Esophagus muscularis mucosa (tissue), 4 donors: ENCODE measurements at regions not wholly inside any gene's neighbourhood (a gene's known extent, or its start where the extent isn't known, plus 50 kb on each side); places are given as distances from the start of the nearest gene placed in this dataset.

Source experiments
- DNase-seq: peaks from one replicate; pipeline ENCODE4 v3.0.0-alpha.2; 2017; ENCODE audit errors: extremely low spot score
- H3K27ac ChIP-seq, 4 donors: fragments of 200-600 bp; sonication (generic); replicated peaks in 1 of 4; 1 replicate in 3 of 4; 2 replicates in 1 of 4; pipeline ENCODE4 v1.5.1; 2016 to 2019; ENCODE audit warnings: mild to moderate bottlenecking in 1 of 4
- H3K27me3 ChIP-seq, 4 donors: fragments of 200-600 bp; sonication (generic); one replicate each; pipeline versions ENCODE4 v1.5.1 to v1.6.0; 2016 to 2019
- H3K36me3 ChIP-seq, 4 donors: fragments of 200-600 bp; sonication (generic); one replicate each; pipeline ENCODE4 v1.5.1; 2016 to 2019
- H3K4me1 ChIP-seq, 4 donors: fragments of 200-600 bp; sonication (generic); one replicate each; pipeline ENCODE4 v1.5.1; 2016 to 2019
- H3K4me3 ChIP-seq, 4 donors: fragments of 200-600 bp; sonication (generic); 1 replicate in 2 of 4; 2 replicates in 2 of 4; pipeline ENCODE4 v1.5.1; 2016 to 2019; ENCODE audit warnings: mild to moderate bottlenecking in 4 of 4, moderate library complexity in 1 of 4
- H3K9me3 ChIP-seq, 4 donors: fragments of 200-600 bp; sonication (generic); 1 replicate in 3 of 4; 2 replicates in 1 of 4; pipeline ENCODE4 v1.5.1; 2016 to 2019
- EP300 ChIP-seq: sonication (generic); formaldehyde crosslinking; IDR thresholded peaks from one replicate; pipeline ENCODE4 v1.6.1; 2017; ENCODE audit warnings: antibody characterized with exemption
- POLR2A ChIP-seq: fragments of 450-650 bp; IDR thresholded peaks from one replicate; pipeline ENCODE4 v1.6.1; 2017; ENCODE audit warnings: antibody characterized with exemption, moderate library complexity, mild to moderate bottlenecking, low read depth
- POLR2AphosphoS5 ChIP-seq, 2 donors: sonication (generic); formaldehyde crosslinking; IDR thresholded peaks; one replicate each; pipeline ENCODE4 v1.6.1; 2017; ENCODE audit warnings: antibody characterized with exemption in 2 of 2
- WGBS: methylation state at CpG from one replicate; pipeline ENCODE4 v1.1.5; 2018; 5-methylcytosine and 5-hydroxymethylcytosine counted together
- intact Hi-C: fragments of 100-400 bp; cut with DNase I; formaldehyde crosslinking; loops from one replicate; pipeline ENCODE4 v1.15.1; 2023
- TF ChIP-seq, protein P1 (sequence below), 3 experiments: fragments of 200-600 bp in 2 of 3; fragments of 450-650 bp in 1 of 3; sonication (generic) in 2 of 3; IDR thresholded peaks; one replicate each; pipeline ENCODE4 v1.5.1; 2017 to 2019; ENCODE audit warnings: antibody characterized with exemption in 3 of 3, mild to moderate bottlenecking in 2 of 3, moderate library complexity in 1 of 3

DNA sequence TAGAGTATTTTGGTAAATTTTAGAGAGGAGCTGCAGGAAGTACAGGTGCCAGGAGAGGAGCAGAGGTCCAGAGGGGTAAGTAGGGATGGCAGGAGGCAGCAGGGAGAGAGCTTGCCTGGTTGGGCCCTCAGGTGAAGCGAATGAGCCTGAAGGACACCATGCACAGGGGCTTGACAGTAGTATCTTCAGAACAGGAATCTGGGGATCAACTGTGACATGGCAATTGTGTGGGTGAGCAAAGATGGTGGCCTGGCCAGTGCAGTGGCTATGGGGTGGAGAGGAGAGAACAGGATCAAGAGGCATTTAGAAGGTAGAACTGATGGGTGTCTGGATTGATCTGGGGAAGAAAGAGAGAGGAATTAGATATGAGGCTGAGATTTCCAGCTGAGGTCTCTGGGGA lies 64.5 kb upstream of the SMOX start:
- Histone ChIP-seq H3K4me1 (peaks cover 13 to 25% (median 17%) of the 10 kb centered on the region in 4 donors), H3K9me3 (no peaks in the 10 kb centered on the region), H3K4me3 (no peak overlapping the region), H3K36me3 (no peaks in the 10 kb centered on the region), H3K27ac (no peak overlapping the region), H3K27me3 (no peaks in the 10 kb centered on the region)
- TF ChIP-seq, protein P1, sequence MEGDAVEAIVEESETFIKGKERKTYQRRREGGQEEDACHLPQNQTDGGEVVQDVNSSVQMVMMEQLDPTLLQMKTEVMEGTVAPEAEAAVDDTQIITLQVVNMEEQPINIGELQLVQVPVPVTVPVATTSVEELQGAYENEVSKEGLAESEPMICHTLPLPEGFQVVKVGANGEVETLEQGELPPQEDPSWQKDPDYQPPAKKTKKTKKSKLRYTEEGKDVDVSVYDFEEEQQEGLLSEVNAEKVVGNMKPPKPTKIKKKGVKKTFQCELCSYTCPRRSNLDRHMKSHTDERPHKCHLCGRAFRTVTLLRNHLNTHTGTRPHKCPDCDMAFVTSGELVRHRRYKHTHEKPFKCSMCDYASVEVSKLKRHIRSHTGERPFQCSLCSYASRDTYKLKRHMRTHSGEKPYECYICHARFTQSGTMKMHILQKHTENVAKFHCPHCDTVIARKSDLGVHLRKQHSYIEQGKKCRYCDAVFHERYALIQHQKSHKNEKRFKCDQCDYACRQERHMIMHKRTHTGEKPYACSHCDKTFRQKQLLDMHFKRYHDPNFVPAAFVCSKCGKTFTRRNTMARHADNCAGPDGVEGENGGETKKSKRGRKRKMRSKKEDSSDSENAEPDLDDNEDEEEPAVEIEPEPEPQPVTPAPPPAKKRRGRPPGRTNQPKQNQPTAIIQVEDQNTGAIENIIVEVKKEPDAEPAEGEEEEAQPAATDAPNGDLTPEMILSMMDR (IDR thresholded peaks at IDR 0.05): no peak
- no peak for TF ChIP-seq POLR2AphosphoS5 (IDR thresholded peaks at IDR 0.05)
- no peak for TF ChIP-seq EP300
- no peak for TF ChIP-seq POLR2A
- DNase-seq: no peak
- intact Hi-C loops: loop anchor here (2.0 to 5.0 kb wide), 2 partner anchors 69 to 297 kb away; partner anchors contain the start of genes CENPB and RNF24
- WGBS: 100% methylated on average over 1 of the region's 1 CpG

DNA sequence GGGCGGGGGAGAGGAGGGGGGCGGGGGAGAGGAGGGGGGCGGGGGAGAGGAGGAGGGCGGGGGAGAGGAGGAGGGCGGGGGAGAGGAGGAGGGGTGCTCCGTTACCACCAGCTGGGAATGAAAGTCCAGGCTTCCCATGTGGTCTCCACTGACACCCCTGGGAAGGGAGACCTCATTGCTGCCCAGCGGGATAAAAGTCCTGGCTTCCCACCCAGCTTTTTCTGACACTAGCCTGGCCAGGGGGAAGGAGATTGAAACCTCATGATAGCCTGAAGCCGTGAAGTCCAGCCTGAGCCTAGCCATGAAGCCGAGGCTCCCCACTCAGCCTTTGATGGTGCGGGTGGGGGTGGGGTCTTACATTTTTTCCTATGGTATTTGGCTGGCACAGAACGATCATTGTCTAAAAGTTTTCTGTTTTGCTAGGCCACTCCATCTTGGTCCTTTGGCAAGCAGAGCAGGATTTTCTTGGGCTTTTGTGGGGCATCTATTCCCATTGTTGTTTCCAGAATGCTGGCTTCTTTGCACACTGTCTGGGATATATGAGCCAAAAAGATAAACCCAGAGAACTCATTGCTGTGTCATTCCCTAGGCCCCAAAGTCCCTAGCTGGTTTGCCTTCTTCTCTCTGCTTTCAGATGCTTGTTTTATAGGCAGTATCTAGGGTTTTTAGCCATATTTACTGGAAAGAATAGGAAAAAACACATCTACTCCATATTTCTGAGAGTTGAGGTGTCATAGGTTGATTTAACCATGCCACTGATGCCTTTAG lies 65.3 kb upstream of the SMOX start:
- TF ChIP-seq, protein P1 (IDR thresholded peaks at IDR 0.05): no peak
- TF ChIP-seq EP300: no peak
- TF ChIP-seq POLR2AphosphoS5 (IDR thresholded peaks at IDR 0.05): no peak
- TF ChIP-seq POLR2A: no peak
- intact Hi-C loops: loop anchor here (5.0 kb wide), 1 partner anchor 296 kb away; the partner anchor contains the start of gene CENPB
- DNase-seq: no peak
- no peaks in the 10 kb centered on the region for H3K36me3 ChIP-seq
- H3K4me3 ChIP-seq: no peak overlapping the region
- H3K4me1 ChIP-seq: peaks cover 13 to 25% (median 17%) of the 10 kb centered on the region in 4 donors
- no peak overlapping the region for H3K27ac ChIP-seq
- 29% methylated on average over 9 of the region's 11 CpGs for WGBS
- no peaks in the 10 kb centered on the region for H3K27me3 ChIP-seq
- no peaks in the 10 kb centered on the region for H3K9me3 ChIP-seq

DNA sequence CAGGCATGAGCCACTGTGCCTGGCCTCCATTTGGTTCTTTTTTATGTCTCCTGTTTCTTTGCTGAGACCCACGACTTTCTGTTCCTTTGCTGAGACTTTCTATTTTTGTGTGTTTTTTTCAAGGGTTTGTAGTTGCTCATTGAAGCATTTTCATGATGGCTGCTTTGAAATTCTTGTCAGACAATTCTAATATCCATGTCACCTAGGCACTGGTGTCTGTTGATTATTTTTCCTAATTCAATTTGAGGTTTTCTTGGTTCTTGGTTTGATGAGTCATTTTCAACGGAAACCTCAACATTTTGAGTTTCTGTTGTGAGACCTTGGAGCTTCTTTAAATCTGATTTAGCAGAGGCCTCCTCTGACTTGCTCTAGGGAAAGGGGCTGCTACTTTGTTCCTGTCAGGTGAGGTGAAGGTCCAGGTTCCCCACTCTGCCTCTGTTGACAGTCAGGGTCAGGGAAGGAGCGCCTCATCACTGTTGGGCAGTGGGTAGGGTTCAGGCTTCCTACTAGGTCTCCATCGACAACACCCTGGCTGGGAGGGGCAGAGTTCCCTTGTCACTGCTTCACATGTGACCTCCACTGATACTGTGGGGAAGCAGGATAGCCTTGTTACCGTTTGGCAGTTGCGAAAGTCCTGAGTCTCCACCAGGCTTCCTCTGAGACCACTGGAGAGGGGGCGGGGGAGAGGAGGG lies 66.1 kb upstream of the SMOX start:
- H3K9me3 ChIP-seq: no peaks in the 10 kb centered on the region
- H3K27me3 ChIP-seq: no peaks in the 10 kb centered on the region
- DNase-seq: no peak
- WGBS: 37% methylated on average over 7 of the region's 7 CpGs
- TF ChIP-seq POLR2AphosphoS5 (IDR thresholded peaks at IDR 0.05) (peak in 1 of 2 donors; percentile 20), POLR2A (no peak)
- peaks cover 13 to 25% (median 17%) of the 10 kb centered on the region in 4 donors for H3K4me1 ChIP-seq
- H3K4me3 ChIP-seq: no peak overlapping the region
- intact Hi-C loops: loop anchor here (5.0 kb wide), 1 partner anchor 295 kb away; the partner anchor contains the start of gene CENPB
- peak overlapping the region in 2 of 4 donors; percentile 11 to 26 for H3K27ac ChIP-seq
- no peaks in the 10 kb centered on the region for H3K36me3 ChIP-seq

DNA sequence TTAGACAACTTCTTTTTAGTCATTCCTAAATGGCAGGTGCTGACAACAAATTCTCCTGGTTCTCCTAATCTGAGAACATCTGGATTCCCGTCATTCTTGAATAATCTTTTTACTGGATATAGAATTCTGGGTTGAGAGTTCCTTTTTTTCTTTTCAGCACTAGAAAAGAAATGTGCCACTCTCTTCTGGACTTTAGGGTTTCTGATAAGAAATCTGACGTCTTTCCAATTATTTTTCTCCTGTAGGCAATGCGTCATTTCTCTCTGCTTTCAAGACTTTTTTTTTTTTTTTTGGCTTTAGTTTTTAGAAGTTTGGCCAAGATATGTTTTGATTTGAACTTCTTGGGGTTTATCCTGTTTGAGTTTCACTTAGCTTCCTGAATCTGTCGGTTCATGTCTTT lies 66.1 kb upstream of the RNF24 start:
- Histone ChIP-seq H3K27me3 (no peaks in the 10 kb centered on the region), H3K9me3 (no peaks in the 10 kb centered on the region), H3K4me3 (no peak overlapping the region), H3K36me3 (no peaks in the 10 kb centered on the region), H3K4me1 (peaks cover 13 to 31% (median 25%) of the 10 kb centered on the region in 4 donors), H3K27ac (no peak overlapping the region)
- intact Hi-C loops: loop anchor here (5.0 kb wide), 1 partner anchor 294 kb away; the partner anchor contains the start of gene CENPB
- TF ChIP-seq, protein P1 (IDR thresholded peaks at IDR 0.05): no peak
- no peak for TF ChIP-seq POLR2AphosphoS5 (IDR thresholded peaks at IDR 0.05)
- TF ChIP-seq EP300: no peak
- no peak for TF ChIP-seq POLR2A
- 72% methylated on average over 4 of the region's 4 CpGs for WGBS
- no peak for DNase-seq

DNA sequence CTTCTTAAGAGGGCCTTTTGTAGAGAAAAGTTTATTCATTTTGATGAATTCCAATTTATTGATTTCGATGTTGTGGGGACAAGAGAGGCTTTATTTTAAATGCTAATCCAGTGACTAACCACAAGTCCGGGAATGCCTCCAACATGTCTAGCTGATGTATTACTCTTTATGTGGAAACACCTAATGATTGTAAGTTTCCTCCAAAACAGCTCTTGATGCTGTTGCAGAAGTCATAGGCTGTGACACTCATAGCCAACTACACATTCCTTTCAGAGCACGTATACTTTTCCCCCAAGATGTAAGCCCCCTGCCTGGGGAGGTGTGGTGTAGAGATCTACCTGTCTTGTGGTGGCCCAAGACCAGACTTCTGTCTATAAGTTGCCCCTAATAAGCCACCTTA lies 61.3 kb upstream of the RNF24 start:
- H3K36me3 ChIP-seq: no peaks in the 10 kb centered on the region
- 16% methylated on average over 3 of the region's 3 CpGs for WGBS
- peak overlapping the region; percentile 37 to 66 (median 62) for H3K27ac ChIP-seq
- no peaks in the 10 kb centered on the region for H3K9me3 ChIP-seq
- no peak overlapping the region for H3K4me3 ChIP-seq
- DNase-seq: no peak
- H3K27me3 ChIP-seq: no peaks in the 10 kb centered on the region
- intact Hi-C loops: no loop called here
- TF ChIP-seq POLR2A: no peak
- TF ChIP-seq POLR2AphosphoS5 (IDR thresholded peaks at IDR 0.05): peak in 1 of 2 donors; percentile 62
- peaks cover 0 to 19% (median 10%) of the 10 kb centered on the region in 4 donors for H3K4me1 ChIP-seq
